ENCODE measurements at regions not wholly inside any gene's neighbourhood (a gene's known extent, or its start where the extent isn't known, plus 50 kb on each side); places are given as distances from the start of the nearest gene placed in this dataset.

DNA sequence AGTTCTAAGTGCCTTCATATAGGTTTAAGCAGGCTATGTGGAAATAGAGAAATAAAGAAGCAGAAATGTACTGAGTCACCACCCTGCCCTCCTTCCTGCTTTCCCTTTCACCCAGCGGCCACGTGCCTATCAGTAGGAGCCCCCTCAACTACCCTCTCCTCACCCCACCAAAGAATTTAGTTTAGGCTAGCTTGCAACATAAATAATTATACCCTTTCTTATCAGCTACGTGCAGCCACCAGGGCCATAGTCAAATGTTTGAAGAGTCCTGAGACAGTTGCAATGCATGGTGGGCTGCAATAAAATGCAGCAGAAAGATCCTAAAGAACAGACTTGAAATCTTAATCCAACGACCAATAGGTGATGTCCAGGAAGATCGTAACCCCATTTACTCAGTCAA, 101.2 kb downstream of the RTP5 start:
- H3K27me3 ChIP-seq (ENCODE audit: insufficient read depth, low read length) = no peaks in the 10 kb centered on the region
- H3K4me1 ChIP-seq (ENCODE audit: insufficient read depth, low read length) = no peaks in the 10 kb centered on the region
- H4K20me1 ChIP-seq (ENCODE audit: control insufficient read depth, insufficient read depth, insufficient read length) = no peaks in the 10 kb centered on the region
- H2BK12ac ChIP-seq (ENCODE audit: insufficient read length, low read depth, low read length) = no peak overlapping the region
- Mint-ChIP-seq H3K4me3 (no peak overlapping the region), H3K9me3 (peaks cover 0 to 7% of the 10 kb centered on the region in 2 experiments; a peak in 3 of 5 replicates), H3K27me3 (ENCODE audit: low read depth) (no peaks in the 10 kb centered on the region; the same call in none of the 2 replicates), H3K36me3 (ENCODE audit: insufficient read depth in 1 of 3, low read depth in 3 of 3) (peaks cover 8 to 27% (median 15%) of the 10 kb centered on the region in 3 experiments; a peak in 5 of 7 replicates), H3K27ac (no peak overlapping the region), H3K4me1 (peaks cover 3 to 11% of the 10 kb centered on the region in 2 experiments)
- no peak overlapping the region for H3K23ac ChIP-seq (ENCODE audit: insufficient read length, low read depth, low read length)
- no peak overlapping the region for H3K4ac ChIP-seq (ENCODE audit: low read depth, low read length)
- no peak overlapping the region for H3K27ac ChIP-seq (ENCODE audit: insufficient read length, low read depth, low read length)
- no peak overlapping the region for H3K56ac ChIP-seq (ENCODE audit: insufficient read length, low read depth, low read length)
- no peak overlapping the region for H3K14ac ChIP-seq (ENCODE audit: insufficient read depth, low read length)
- no peak overlapping the region for H4K91ac ChIP-seq (ENCODE audit: insufficient read length, low read depth, low read length)
- H3K23me2 ChIP-seq (ENCODE audit: insufficient read length, low read depth, low read length, poor library complexity, severe bottlenecking) = no peaks in the 10 kb centered on the region
- H4K8ac ChIP-seq (replicated peaks; ENCODE audit: insufficient read length, low read depth, low read length) = no peak overlapping the region
- H3K9ac ChIP-seq (ENCODE audit: extremely low read depth, insufficient read length, low read length) = no peak overlapping the region
- no peak overlapping the region for H3K4me2 ChIP-seq (ENCODE audit: insufficient read depth, insufficient read length, low read length)
- WGBS (ENCODE audit: extremely low coverage, insufficient read length, low lambda C conversion rate) = no CpG with 5 or more reads among the region's 5 CpGs
- H3K79me2 ChIP-seq (ENCODE audit: insufficient read depth, low read length) = peaks cover 2% of the 10 kb centered on the region; the same call in 1 of the 2 replicates
- TF ChIP-seq, protein P1, sequence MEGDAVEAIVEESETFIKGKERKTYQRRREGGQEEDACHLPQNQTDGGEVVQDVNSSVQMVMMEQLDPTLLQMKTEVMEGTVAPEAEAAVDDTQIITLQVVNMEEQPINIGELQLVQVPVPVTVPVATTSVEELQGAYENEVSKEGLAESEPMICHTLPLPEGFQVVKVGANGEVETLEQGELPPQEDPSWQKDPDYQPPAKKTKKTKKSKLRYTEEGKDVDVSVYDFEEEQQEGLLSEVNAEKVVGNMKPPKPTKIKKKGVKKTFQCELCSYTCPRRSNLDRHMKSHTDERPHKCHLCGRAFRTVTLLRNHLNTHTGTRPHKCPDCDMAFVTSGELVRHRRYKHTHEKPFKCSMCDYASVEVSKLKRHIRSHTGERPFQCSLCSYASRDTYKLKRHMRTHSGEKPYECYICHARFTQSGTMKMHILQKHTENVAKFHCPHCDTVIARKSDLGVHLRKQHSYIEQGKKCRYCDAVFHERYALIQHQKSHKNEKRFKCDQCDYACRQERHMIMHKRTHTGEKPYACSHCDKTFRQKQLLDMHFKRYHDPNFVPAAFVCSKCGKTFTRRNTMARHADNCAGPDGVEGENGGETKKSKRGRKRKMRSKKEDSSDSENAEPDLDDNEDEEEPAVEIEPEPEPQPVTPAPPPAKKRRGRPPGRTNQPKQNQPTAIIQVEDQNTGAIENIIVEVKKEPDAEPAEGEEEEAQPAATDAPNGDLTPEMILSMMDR (conservative IDR thresholded peaks at IDR 0.05) = no peak
- no peak overlapping the region for H2BK5ac ChIP-seq (ENCODE audit: insufficient read length, low read length)
- H3K79me1 ChIP-seq (ENCODE audit: insufficient read depth, low read depth, low read length, poor library complexity, severe bottlenecking) = no peaks in the 10 kb centered on the region
- H2AFZ ChIP-seq (ENCODE audit: low read length) = no peak overlapping the region
- H3K9me3 ChIP-seq (ENCODE audit: control insufficient read depth, low read depth, low read length) = no peaks in the 10 kb centered on the region
- H2BK20ac ChIP-seq (ENCODE audit: low read depth, low read length, poor library complexity, severe bottlenecking) = no peak overlapping the region
- H3K18ac ChIP-seq (ENCODE audit: insufficient read length, low read depth, low read length) = no peak overlapping the region
- H2AK5ac ChIP-seq (ENCODE audit: insufficient read length, low read length) = no peak overlapping the region
- H3T11ph ChIP-seq (ENCODE audit: low read length) = no peak overlapping the region
- H2BK120ac ChIP-seq (ENCODE audit: low read depth, low read length, poor library complexity, severe bottlenecking) = no peak overlapping the region
- H4K5ac ChIP-seq (ENCODE audit: insufficient read length, low read depth, low read length) = no peak overlapping the region
- DNase-seq = no peak
- H2BK15ac ChIP-seq (ENCODE audit: low read depth, low read length) = no peak overlapping the region
